HFFc6 (cell line): ENCODE measurements at regions not wholly inside any gene's neighbourhood (a gene's known extent, or its start where the extent isn't known, plus 50 kb on each side); places are given as distances from the start of the nearest gene placed in this dataset.

Experiments used
- DNase-seq: peaks from one replicate; pipeline ENCODE4 v3.0.0-alpha.2; 2018
- H3K27ac Mint-ChIP-seq: 2 replicates; pipeline ENCODE4 v1.8.0; 2020; ENCODE audit warnings: mild to moderate bottlenecking, mixed read lengths
- H3K27me3 Mint-ChIP-seq: 2 replicates; pipeline ENCODE4 v1.8.0; 2021; ENCODE audit warnings: mild to moderate bottlenecking, moderate library complexity, mixed read lengths; ENCODE audit not compliant: insufficient read depth
- H3K36me3 Mint-ChIP-seq: 2 replicates; pipeline ENCODE4 v1.8.0; 2021; ENCODE audit warnings: low read depth, mixed read lengths
- H3K4me1 Mint-ChIP-seq: 2 replicates; pipeline ENCODE4 v1.8.0; 2020; ENCODE audit warnings: low read depth, mixed read lengths
- H3K4me3 Mint-ChIP-seq: 2 replicates; pipeline ENCODE4 v1.8.0; 2020; ENCODE audit warnings: mild to moderate bottlenecking, moderate library complexity, mixed read lengths
- H3K9me3 Mint-ChIP-seq: 2 replicates; pipeline ENCODE4 v1.8.0; 2020; ENCODE audit warnings: mild to moderate bottlenecking, mixed read lengths
- CTCF ChIP-seq: fragments of 200-600 bp; sonication (generic); IDR thresholded peaks from 2 replicates; pipeline ENCODE4 v1.5.0; 2021; ENCODE audit warnings: antibody characterized with exemption, mild to moderate bottlenecking

GRCh38 chr17:77327181-77327565 lies 186.4 kb downstream of the SEC14L1 start:
- TF ChIP-seq CTCF, result no peak
- peaks cover 19% of the 10 kb centered on the region for H3K36me3 Mint-ChIP-seq
- peaks cover 9% of the 10 kb centered on the region for H3K9me3 Mint-ChIP-seq
- H3K27ac Mint-ChIP-seq, result peak overlapping the region; percentile 100; the same call in 1 of the 2 replicates
- no peak for DNase-seq
- peaks cover 67% of the 10 kb centered on the region for H3K4me1 Mint-ChIP-seq
- no peak overlapping the region for H3K4me3 Mint-ChIP-seq
- peaks cover 10% of the 10 kb centered on the region for H3K27me3 Mint-ChIP-seq

GRCh38 chr17:77327566-77328464 lies 187.0 kb downstream of the SEC14L1 start:
- Mint-ChIP-seq H3K27ac (peak overlapping the region; percentile 29; the same call in 1 of the 2 replicates), H3K36me3 (peaks cover 25% of the 10 kb centered on the region)

GRCh38 chr17:77328823-77329740 lies 188.3 kb downstream of the SEC14L1 start:
- H3K4me3 Mint-ChIP-seq, result no peak overlapping the region
- DNase-seq, result no peak
- H3K9me3 Mint-ChIP-seq, result peaks cover 18% of the 10 kb centered on the region
- no peak for TF ChIP-seq CTCF
- peak overlapping the region; percentile 61; the same call in 1 of the 2 replicates for H3K27ac Mint-ChIP-seq
- peaks cover 67% of the 10 kb centered on the region for H3K4me1 Mint-ChIP-seq
- H3K27me3 Mint-ChIP-seq, result no peaks in the 10 kb centered on the region; the same call in none of the 2 replicates
- H3K36me3 Mint-ChIP-seq, result peaks cover 29% of the 10 kb centered on the region

More at GRCh38 chr17:77327566-77328464, 187.0 kb downstream of the SEC14L1 start:
- H3K4me1 Mint-ChIP-seq, result peaks cover 67% of the 10 kb centered on the region
- peaks cover 15% of the 10 kb centered on the region for H3K9me3 Mint-ChIP-seq
- H3K4me3 Mint-ChIP-seq, result no peak overlapping the region
- TF ChIP-seq CTCF, result no peak
- peaks cover 5% of the 10 kb centered on the region for H3K27me3 Mint-ChIP-seq
- DNase-seq, result no peak

DNA sequence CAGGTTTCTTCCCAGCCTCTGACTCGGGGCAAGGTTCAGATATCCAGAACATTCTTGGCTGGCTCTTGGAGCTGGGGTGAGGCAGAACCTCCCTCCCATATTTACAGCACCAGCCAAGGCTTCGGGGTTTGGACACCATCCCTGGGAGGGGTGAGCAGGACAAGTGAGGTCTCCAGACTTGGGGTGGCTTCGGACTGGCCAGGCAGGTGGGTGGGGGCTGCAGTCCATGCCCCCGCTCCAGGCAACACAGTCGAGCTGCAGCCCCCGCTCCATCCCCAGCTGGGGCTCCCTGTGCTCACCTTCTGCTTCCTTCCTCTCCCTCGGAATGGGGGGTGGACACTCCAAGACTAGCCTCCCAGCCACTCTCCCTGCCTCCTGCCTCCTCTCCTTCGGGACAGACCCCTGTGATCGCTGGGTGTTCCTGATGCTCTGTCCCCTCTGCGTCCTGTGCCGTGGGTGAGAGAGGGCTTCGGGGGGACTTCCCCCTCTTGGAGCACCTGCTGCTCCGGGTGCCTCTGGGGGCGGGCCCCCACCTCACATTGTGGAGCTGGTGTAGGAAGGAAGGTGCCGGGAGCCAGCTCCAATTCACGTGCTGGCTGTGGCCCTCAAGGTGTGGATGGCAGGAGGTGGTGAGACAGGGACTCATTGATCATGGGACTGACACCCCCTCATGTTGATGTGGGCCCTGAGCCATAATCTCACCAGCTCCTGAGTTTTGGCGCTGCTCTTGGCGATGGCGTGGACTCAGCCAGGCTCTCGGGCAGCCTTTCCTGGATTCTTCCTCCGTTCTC lies 189.2 kb downstream of the SEC14L1 start:
- Mint-ChIP-seq H3K27me3 (no peaks in the 10 kb centered on the region; the same call in none of the 2 replicates), H3K27ac (0 out of 2 replicates have a peak overlapping the region, but pooled peaks have one; percentile 9), H3K36me3 (peaks cover 20% of the 10 kb centered on the region), H3K4me1 (peaks cover 59% of the 10 kb centered on the region), H3K9me3 (peaks cover 18% of the 10 kb centered on the region), H3K4me3 (no peak overlapping the region)
- no peak for DNase-seq
- TF ChIP-seq CTCF, result no peak

GRCh38 chr17:77330602-77331081 lies 189.9 kb downstream of the SEC14L1 start:
- no peak overlapping the region for H3K27ac Mint-ChIP-seq
- H3K4me3 Mint-ChIP-seq, result no peak overlapping the region
- no peak for TF ChIP-seq CTCF
- DNase-seq, result no peak
- peaks cover 52% of the 10 kb centered on the region for H3K4me1 Mint-ChIP-seq
- peaks cover 18% of the 10 kb centered on the region for H3K9me3 Mint-ChIP-seq
- H3K27me3 Mint-ChIP-seq, result no peaks in the 10 kb centered on the region; the same call in none of the 2 replicates
- peaks cover 20% of the 10 kb centered on the region for H3K36me3 Mint-ChIP-seq
